ENCODE measurements at regions not wholly inside any gene's neighbourhood (a gene's known extent, or its start where the extent isn't known, plus 50 kb on each side); places are given as distances from the start of the nearest gene placed in this dataset.

GRCh38 chr11:87438416-87438815 lies 400.7 kb downstream of the TMEM135 start:
- TF ChIP-seq CTCF (IDR thresholded peaks at IDR 0.05; ENCODE audit: low read depth, low read length) (no peak), EZH2phosphoT487 (IDR thresholded peaks at IDR 0.05; ENCODE audit: low read depth) (no peak)
